Liver (tissue), 8 donors: ENCODE measurements at regions not wholly inside any gene's neighbourhood (a gene's known extent, or its start where the extent isn't known, plus 50 kb on each side); places are given as distances from the start of the nearest gene placed in this dataset.

ENCODE experiments used
- DNase-seq: peaks from one replicate; pipeline ENCODE4 v3.0.0-alpha.2; 2017; ENCODE audit warnings: low spot score
- H3K27ac ChIP-seq, 2 donors: one replicate each; pipeline ENCODE4 v1.7.0; 2013; ENCODE audit warnings: inconsistent platforms in 2 of 2, low read length in 2 of 2, control low read depth in 1 of 2, low read depth in 1 of 2, mild to moderate bottlenecking in 1 of 2
- H3K27me3 ChIP-seq, 4 donors: one replicate each; pipeline versions ENCODE4 v1.6.1 to v1.7.0; 2013; ENCODE audit warnings: low read length in 3 of 4, inconsistent platforms in 1 of 4, mild to moderate bottlenecking in 1 of 4, moderate library complexity in 1 of 4; ENCODE audit not compliant: control insufficient read depth in 4 of 4, insufficient read depth in 4 of 4
- H3K36me3 ChIP-seq, 4 donors: one replicate each; pipeline versions ENCODE4 v1.6.1 to v1.7.0; 2013; ENCODE audit warnings: low read length in 3 of 4, mild to moderate bottlenecking in 3 of 4, low read depth in 1 of 4, moderate library complexity in 1 of 4; ENCODE audit not compliant: control insufficient read depth in 4 of 4, insufficient read depth in 3 of 4
- H3K4me1 ChIP-seq, 4 donors: one replicate each; pipeline versions ENCODE4 v1.6.1 to v1.7.0; 2013; ENCODE audit warnings: low read length in 3 of 4, mild to moderate bottlenecking in 3 of 4, moderate library complexity in 1 of 4; ENCODE audit not compliant: control insufficient read depth in 4 of 4, insufficient read depth in 4 of 4
- H3K4me3 ChIP-seq, 3 donors: one replicate each; pipeline versions ENCODE4 v1.6.1 to v1.7.0; 2013; ENCODE audit warnings: low read length in 3 of 3, control low read depth in 1 of 3, low read depth in 1 of 3, mild to moderate bottlenecking in 1 of 3
- H3K9ac ChIP-seq, 2 donors: one replicate each; pipeline ENCODE4 v1.7.0; 2013; ENCODE audit warnings: low read length in 2 of 2, mild to moderate bottlenecking in 2 of 2, moderate library complexity in 2 of 2, control low read depth in 1 of 2, low read depth in 1 of 2
- H3K9me3 ChIP-seq, 4 donors: one replicate each; pipeline versions ENCODE4 v1.6.1 to v1.7.0; 2013; ENCODE audit warnings: low read length in 3 of 4; ENCODE audit not compliant: control insufficient read depth in 4 of 4
- ATF3 ChIP-seq: IDR thresholded peaks from 2 replicates; pipeline ENCODE4 v1.6.1; 2016; ENCODE audit warnings: antibody characterized with exemption
- CTCF ChIP-seq: fragments of 150-350 bp; IDR thresholded peaks from 2 replicates; pipeline ENCODE4 v1.5.1; 2017; ENCODE audit warnings: improper control_type of control experiment, low read depth, low read length; ENCODE audit not compliant: missing input control
- EGR1 ChIP-seq, 2 donors: IDR thresholded peaks; 2 replicates each; pipeline ENCODE4 v1.6.1; 2016 to 2018; ENCODE audit warnings: antibody characterized with exemption in 2 of 2, low read depth in 2 of 2
- FOXA1 ChIP-seq: IDR thresholded peaks from 2 replicates; pipeline ENCODE4 v1.6.1; 2016; ENCODE audit warnings: antibody characterized with exemption
- FOXA2 ChIP-seq: IDR thresholded peaks from 2 replicates; pipeline ENCODE4 v1.6.1; 2016; ENCODE audit warnings: antibody characterized with exemption
- GABPA ChIP-seq, 2 donors: IDR thresholded peaks in 1 of 2; conservative IDR thresholded peaks in 1 of 2; 2 replicates each; pipeline ENCODE4 v1.6.1; 2016; ENCODE audit warnings: antibody characterized with exemption in 2 of 2, mild to moderate bottlenecking in 1 of 2, moderate library complexity in 1 of 2
- HNF4A ChIP-seq, 2 donors: conservative IDR thresholded peaks; 2 replicates each; pipeline ENCODE4 v1.6.1; 2016; ENCODE audit warnings: antibody characterized with exemption in 2 of 2, mild to moderate bottlenecking in 2 of 2
- HNF4G ChIP-seq: IDR thresholded peaks from 2 replicates; pipeline ENCODE4 v1.6.1; 2016; ENCODE audit warnings: antibody characterized with exemption
- JUND ChIP-seq, 2 donors: IDR thresholded peaks; 2 replicates each; pipeline ENCODE4 v1.6.1; 2016; ENCODE audit warnings: antibody characterized with exemption in 2 of 2
- NR2F2 ChIP-seq: IDR thresholded peaks from 2 replicates; pipeline ENCODE4 v1.6.1; 2016; ENCODE audit warnings: antibody characterized with exemption
- RAD21 ChIP-seq, 2 donors: IDR thresholded peaks; 2 replicates each; pipeline ENCODE4 v1.6.1; 2016; ENCODE audit warnings: antibody characterized with exemption in 2 of 2, mild to moderate bottlenecking in 2 of 2
- REST ChIP-seq: IDR thresholded peaks from 2 replicates; pipeline ENCODE4 v1.6.1; 2016; ENCODE audit warnings: antibody characterized with exemption, mild to moderate bottlenecking
- RXRA ChIP-seq, 2 donors: IDR thresholded peaks; 2 replicates each; pipeline ENCODE4 v1.6.1; 2017 to 2018; ENCODE audit warnings: antibody characterized with exemption in 2 of 2, mild to moderate bottlenecking in 1 of 2
- SP1 ChIP-seq: IDR thresholded peaks from 2 replicates; pipeline ENCODE4 v1.6.1; 2018; ENCODE audit warnings: antibody characterized with exemption, mild to moderate bottlenecking
- TAF1 ChIP-seq: conservative IDR thresholded peaks from 2 replicates; pipeline ENCODE4 v1.6.1; 2016; ENCODE audit warnings: antibody characterized with exemption, mild to moderate bottlenecking
- YY1 ChIP-seq: IDR thresholded peaks from 2 replicates; pipeline ENCODE4 v1.6.1; 2016; ENCODE audit warnings: antibody characterized with exemption, mild to moderate bottlenecking
- ZBTB33 ChIP-seq: IDR thresholded peaks from 2 replicates; pipeline ENCODE4 v1.6.1; 2016; ENCODE audit warnings: antibody characterized with exemption
- WGBS: extraction: QIAGEN DNeasy Blood & Tissue Kit; methylation state at CpG from one replicate; pipeline ENCODE4 v1.1.7; 2013; 5-methylcytosine and 5-hydroxymethylcytosine counted together
- TF ChIP-seq, protein P1 (sequence below): IDR thresholded peaks from 2 replicates; pipeline ENCODE4 v1.6.1; 2016; ENCODE audit warnings: antibody characterized with exemption
- donor health status: healthy.
- donor health status: healthy.
- donor health status: healthy.
- donor health status: healthy.
- donor health status: healthy.

DNA sequence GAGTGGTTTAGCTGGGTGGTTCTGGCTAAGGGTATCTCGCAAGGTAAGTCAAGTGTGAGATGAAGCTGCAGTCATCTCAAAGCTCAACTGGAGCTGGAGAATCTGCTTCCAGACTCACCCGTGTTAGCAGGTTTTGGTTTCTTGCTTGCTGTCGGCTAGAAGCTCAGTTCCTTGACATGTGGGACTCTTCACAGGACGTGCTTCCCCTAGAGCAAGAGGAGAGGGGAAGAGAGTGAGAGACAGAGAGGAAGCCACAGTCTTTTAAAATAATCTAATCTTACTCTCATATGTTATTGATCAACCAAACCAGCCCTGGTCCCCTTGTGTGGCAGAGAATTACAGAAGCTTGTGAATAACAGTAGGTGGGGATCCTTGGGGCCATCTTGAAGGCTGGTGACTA lies 199.5 kb downstream of the REEP3 start:
- no peak for DNase-seq
- TF ChIP-seq ZBTB33 = no peak
- TF ChIP-seq, protein P1, sequence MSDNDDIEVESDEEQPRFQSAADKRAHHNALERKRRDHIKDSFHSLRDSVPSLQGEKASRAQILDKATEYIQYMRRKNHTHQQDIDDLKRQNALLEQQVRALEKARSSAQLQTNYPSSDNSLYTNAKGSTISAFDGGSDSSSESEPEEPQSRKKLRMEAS = no peak
- no peak for TF ChIP-seq TAF1
- TF ChIP-seq RXRA (IDR thresholded peaks at IDR 0.05) = no peak
- no peak for TF ChIP-seq YY1
- TF ChIP-seq FOXA1 = no peak
- TF ChIP-seq JUND (IDR thresholded peaks at IDR 0.05) = no peak
- TF ChIP-seq ATF3 = no peak
- no peak for TF ChIP-seq HNF4A (conservative IDR thresholded peaks at IDR 0.05)
- TF ChIP-seq FOXA2 = no peak
- no peak for TF ChIP-seq HNF4G
- TF ChIP-seq NR2F2 = no peak
- no peak for TF ChIP-seq GABPA (IDR thresholded peaks at IDR 0.05 in 1 of 2, conservative IDR thresholded peaks at IDR 0.05 in 1 of 2)
- TF ChIP-seq RAD21 (IDR thresholded peaks at IDR 0.05) = no peak

DNA sequence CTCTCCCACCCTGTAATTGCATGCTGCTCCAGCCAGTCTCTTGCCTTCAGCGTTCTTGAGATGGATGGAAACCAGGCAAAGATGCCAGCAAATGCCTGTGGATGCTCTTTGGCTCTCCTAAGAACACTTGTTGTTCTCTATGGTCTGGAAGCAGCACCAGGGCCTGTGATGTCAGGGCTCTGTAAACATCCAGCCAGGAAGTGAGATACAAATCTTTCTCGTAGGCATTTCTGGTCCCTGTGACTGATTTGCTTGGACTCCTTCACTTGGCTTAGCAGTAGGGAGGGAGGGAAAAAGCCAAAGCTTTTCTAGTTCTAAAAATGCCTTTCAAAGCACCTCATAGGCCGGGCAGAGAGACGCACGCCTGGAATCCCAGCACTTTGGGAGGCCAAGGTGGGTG lies 201.3 kb downstream of the REEP3 start:
- H3K9me3 ChIP-seq = no peaks in the 10 kb centered on the region
- no peak overlapping the region for H3K27ac ChIP-seq
- DNase-seq = no peak
- WGBS = 74% methylated on average over 5 of the region's 5 CpGs
- H3K27me3 ChIP-seq = no peaks in the 10 kb centered on the region
- no peak for TF ChIP-seq JUND (IDR thresholded peaks at IDR 0.05)
- TF ChIP-seq EGR1 (IDR thresholded peaks at IDR 0.05; ENCODE audit: low read depth in 2 of 2) = no peak
- no peak for TF ChIP-seq HNF4A (conservative IDR thresholded peaks at IDR 0.05)
- no peak for TF ChIP-seq TAF1
- TF ChIP-seq ATF3 = no peak
- TF ChIP-seq, protein P1 = no peak
- no peak overlapping the region for H3K9ac ChIP-seq
- no peak overlapping the region for H3K4me3 ChIP-seq
- H3K4me1 ChIP-seq = peaks cover 0 to 22% (median 17%) of the 10 kb centered on the region in 4 donors
- no peaks in the 10 kb centered on the region for H3K36me3 ChIP-seq

More for the DNA sequence above, 199.5 kb downstream of the REEP3 start:
- WGBS = 59% methylated on average over 4 of the region's 4 CpGs
- H3K27ac ChIP-seq = peak overlapping the region in 1 of 2 donors; percentile 6
- peaks cover 0 to 28% (median 19%) of the 10 kb centered on the region in 4 donors for H3K4me1 ChIP-seq
- H3K4me3 ChIP-seq = no peak overlapping the region
- no peaks in the 10 kb centered on the region for H3K36me3 ChIP-seq
- no peaks in the 10 kb centered on the region for H3K9me3 ChIP-seq
- H3K27me3 ChIP-seq = no peaks in the 10 kb centered on the region
- H3K9ac ChIP-seq = no peak overlapping the region

DNA sequence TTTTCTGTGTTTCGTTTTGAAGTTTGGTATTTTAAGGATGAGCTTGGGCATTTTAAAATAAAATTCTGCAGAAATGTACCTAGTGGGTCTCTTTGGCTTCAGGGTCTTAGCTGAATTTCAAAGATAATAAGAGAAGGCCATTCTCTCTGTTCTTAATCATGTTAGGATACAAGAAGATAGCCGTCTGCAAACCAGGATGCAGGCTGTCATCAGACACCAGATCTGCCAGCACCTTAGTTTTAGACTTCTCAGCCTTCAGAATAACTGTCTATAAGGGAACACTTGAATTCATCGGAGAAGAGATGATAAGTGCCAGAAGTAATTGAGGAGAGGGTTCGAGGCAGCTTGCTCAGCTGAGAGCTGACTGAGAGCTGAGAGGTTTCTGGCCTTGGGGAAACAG lies 202.1 kb downstream of the REEP3 start:
- Histone ChIP-seq H3K36me3 (no peaks in the 10 kb centered on the region), H3K27ac (no peak overlapping the region), H3K9ac (no peak overlapping the region), H3K9me3 (no peaks in the 10 kb centered on the region), H3K4me1 (peaks cover 0 to 17% (median 14%) of the 10 kb centered on the region in 4 donors), H3K4me3 (no peak overlapping the region), H3K27me3 (no peaks in the 10 kb centered on the region)
- TF ChIP-seq HNF4A (conservative IDR thresholded peaks at IDR 0.05) (no peak), RXRA (IDR thresholded peaks at IDR 0.05) (no peak), SP1 (no peak), CTCF (no peak), FOXA1 (no peak), REST (no peak), HNF4G (no peak), YY1 (no peak), GABPA (IDR thresholded peaks at IDR 0.05 in 1 of 2, conservative IDR thresholded peaks at IDR 0.05 in 1 of 2) (no peak), TAF1 (no peak), ATF3 (no peak), NR2F2 (no peak), EGR1 (IDR thresholded peaks at IDR 0.05; ENCODE audit: low read depth in 2 of 2) (no peak)
- TF ChIP-seq, protein P1 = no peak
- WGBS = 70% methylated on average over 4 of the region's 4 CpGs
- DNase-seq = no peak
